SK-N-SH (cell line): ENCODE measurements at regions not wholly inside any gene's neighbourhood (a gene's known extent, or its start where the extent isn't known, plus 50 kb on each side); places are given as distances from the start of the nearest gene placed in this dataset.

ENCODE experiments used
- CTCF ChIA-PET: fragments of 300-600, 350-600 bp; formaldehyde crosslinking; extraction: SDS; loops from one replicate; lab custom pipeline; 2021; lab: Yijun Ruan, JAX
- POLR2A ChIA-PET: fragments of 350-600 bp; sonication (Branson Sonifier 250); formaldehyde crosslinking; extraction: SDS; loops from one replicate; lab custom pipeline; 2020; ENCODE audit warnings: antibody characterized with exemption, inconsistent platforms; lab: Yijun Ruan, JAX
- DNase-seq: peaks from one replicate; pipeline ENCODE4 v3.0.0; 2012
- H2AFZ ChIP-seq: fragments of 200-600 bp; sonication (generic); 2 replicates; pipeline ENCODE4 v1.8.1; 2016; ENCODE audit warnings: antibody characterized with exemption, mild to moderate bottlenecking, low read depth
- H3F3A ChIP-seq: fragments of 200-600 bp; sonication (generic); replicated peaks from 2 replicates; pipeline ENCODE3; 2016; ENCODE audit warnings: antibody characterized with exemption, mild to moderate bottlenecking; ENCODE audit not compliant: insufficient read depth
- H3K27ac ChIP-seq, 2 experiments: fragments of 200-500 bp in 1 of 2; fragments of 200-600 bp in 1 of 2; sonication (Bioruptor generic) in 1 of 2; sonication (generic), shearing (Covaris generic) in 1 of 2; 2 replicates each; pipeline versions ENCODE4 v1.5.1 to v1.6.1; 2014 to 2016; ENCODE audit warnings: low read depth in 2 of 2, inconsistent platforms in 1 of 2, low read length in 1 of 2, mild to moderate bottlenecking in 1 of 2, mixed read lengths in 1 of 2
- H3K27me3 ChIP-seq: fragments of 200-600 bp; sonication (generic), shearing (Covaris generic); 2 replicates; pipeline ENCODE4 v1.6.1; 2016; ENCODE audit warnings: mixed run types; ENCODE audit not compliant: insufficient read depth
- H3K36me3 ChIP-seq, 2 experiments: fragments of 200-500 bp in 1 of 2; fragments of 200-600 bp in 1 of 2; sonication (Bioruptor generic) in 1 of 2; sonication (generic) in 1 of 2; replicated peaks in 1 of 2; 2 replicates each; pipeline versions ENCODE3 to v1.5.1; 2014 to 2016; ENCODE audit warnings: low read length in 1 of 2, mild to moderate bottlenecking in 1 of 2; ENCODE audit not compliant: insufficient read depth in 2 of 2, control insufficient read depth in 1 of 2
- H3K4me1 ChIP-seq, 2 experiments: fragments of 200-500 bp in 1 of 2; fragments of 200-600 bp in 1 of 2; sonication (Bioruptor generic) in 1 of 2; sonication (generic), shearing (Covaris generic) in 1 of 2; 2 replicates each; pipeline versions ENCODE4 v1.5.1 to v1.6.1; 2014 to 2016; ENCODE audit warnings: low read depth in 1 of 2, low read length in 1 of 2, mixed run types in 1 of 2; ENCODE audit not compliant: insufficient read depth in 2 of 2, control insufficient read depth in 1 of 2
- H3K4me2 ChIP-seq: fragments of 200-600 bp; sonication (generic), shearing (Covaris generic); 2 replicates; pipeline ENCODE4 v1.6.1; 2017; ENCODE audit warnings: mixed run types
- H3K4me3 ChIP-seq, 2 experiments: fragments of 200-500 bp in 1 of 2; fragments of 200-600 bp in 1 of 2; sonication (Bioruptor generic) in 1 of 2; sonication (generic), shearing (Covaris generic) in 1 of 2; 2 replicates each; pipeline versions ENCODE4 v1.5.1 to v1.8.1; 2014 to 2016; ENCODE audit warnings: low read depth in 2 of 2, inconsistent platforms in 1 of 2, low read length in 1 of 2, mild to moderate bottlenecking in 1 of 2, mixed read lengths in 1 of 2, moderate library complexity in 1 of 2
- H3K79me2 ChIP-seq: fragments of 200-600 bp; sonication (generic); 2 replicates; pipeline ENCODE4 v1.8.1; 2017; ENCODE audit warnings: mild to moderate bottlenecking; ENCODE audit not compliant: insufficient read depth
- H3K9ac ChIP-seq: fragments of 200-600 bp; sonication (generic); 2 replicates; pipeline ENCODE4 v1.6.1; 2017; ENCODE audit warnings: mixed run types
- H3K9me2 ChIP-seq: fragments of 200-600 bp; sonication (generic); 2 replicates; pipeline ENCODE4 v1.6.1; 2017; ENCODE audit warnings: mixed run types
- H3K9me3 ChIP-seq: fragments of 200-600 bp; sonication (generic); 2 replicates; pipeline ENCODE4 v1.6.1; 2017; ENCODE audit warnings: mixed run types, mild to moderate bottlenecking, moderate library complexity
- H4K20me1 ChIP-seq: fragments of 200-600 bp; sonication (generic); 2 replicates; pipeline ENCODE4 v1.6.1; 2017; ENCODE audit warnings: mild to moderate bottlenecking, mixed run types; ENCODE audit not compliant: insufficient read depth
- ELF1 ChIP-seq: IDR thresholded peaks from 2 replicates; pipeline ENCODE4 v1.4.0; 2012
- EZH2phosphoT487 ChIP-seq: fragments of 200-600 bp; sonication (generic); IDR thresholded peaks from 2 replicates; pipeline ENCODE4 v1.6.1; 2017; ENCODE audit warnings: low read depth, mixed run types, mild to moderate bottlenecking, antibody characterized with exemption, moderate library complexity, borderline replicate concordance
- JUND ChIP-seq: IDR thresholded peaks from 2 replicates; pipeline ENCODE4 v1.4.0; 2012
- MXI1 ChIP-seq: IDR thresholded peaks from 2 replicates; pipeline ENCODE4 v1.6.1; 2012; ENCODE audit warnings: mild to moderate bottlenecking, low read depth, low read length, improper control_type of control experiment
- NFIC ChIP-seq: IDR thresholded peaks from 2 replicates; pipeline ENCODE4 v1.4.0; 2012; ENCODE audit warnings: borderline replicate concordance
- POLR2AphosphoS5 ChIP-seq: IDR thresholded peaks from 2 replicates; pipeline ENCODE4 v1.6.1; 2012; ENCODE audit warnings: low read depth, low read length
- RCOR1 ChIP-seq: fragments of 150-350 bp; IDR thresholded peaks from 2 replicates; pipeline ENCODE4 v1.6.1; 2017; ENCODE audit warnings: antibody characterized with exemption, low read length
- RFX5 ChIP-seq: IDR thresholded peaks from 2 replicates; pipeline ENCODE4 v1.6.1; 2012; ENCODE audit warnings: mild to moderate bottlenecking, improper control_type of control experiment, low read length
- SMC3 ChIP-seq: IDR thresholded peaks from 2 replicates; pipeline ENCODE4 v1.6.1; 2012; ENCODE audit warnings: low read depth, low read length, improper control_type of control experiment
- YY1 ChIP-seq: IDR thresholded peaks from 2 replicates; pipeline ENCODE4 v1.4.0; 2012; ENCODE audit warnings: low read depth, mild to moderate bottlenecking
- WGBS: methylation state at CpG from one replicate; pipeline ENCODE4 v1.1.6; 2017; ENCODE audit warnings: low lambda C conversion rate; 5-methylcytosine and 5-hydroxymethylcytosine counted together
- TF ChIP-seq, protein P1 (sequence below): IDR thresholded peaks from 2 replicates; pipeline ENCODE4 v1.4.0; 2012; ENCODE audit warnings: low read depth, borderline replicate concordance
- TF ChIP-seq, protein P2 (sequence below): fragments of 150-350 bp; IDR thresholded peaks from 2 replicates; pipeline ENCODE4 v1.6.1; 2016; ENCODE audit warnings: mild to moderate bottlenecking, low read depth, low read length

DNA sequence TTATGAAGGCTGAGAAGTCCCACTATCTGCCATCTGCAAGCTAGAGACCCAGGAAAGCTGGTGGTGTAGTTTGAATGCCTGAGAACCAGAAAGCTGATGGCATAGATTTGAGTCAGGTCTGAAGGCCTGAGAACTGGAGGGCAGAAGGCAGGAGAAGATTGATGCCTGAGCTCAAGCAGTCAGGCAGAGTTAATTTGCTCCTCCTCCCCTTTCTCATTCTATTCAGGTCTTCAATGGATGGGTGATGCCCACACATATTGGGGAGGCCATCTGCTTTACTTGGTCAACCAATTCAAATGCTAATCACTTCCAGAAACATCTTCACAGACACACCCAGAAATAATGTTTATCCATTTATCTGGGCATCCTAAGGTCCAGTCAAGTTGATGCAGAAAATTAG lies 87.6 kb upstream of the CPLX2 start:
- Histone ChIP-seq H3K9me3 (no peaks in the 10 kb centered on the region), H2AFZ (no peak overlapping the region), H3F3A (no peaks in the 10 kb centered on the region), H3K27me3 (no peaks in the 10 kb centered on the region), H3K36me3 (no peaks in the 10 kb centered on the region), H3K9me2 (no peaks in the 10 kb centered on the region), H4K20me1 (no peaks in the 10 kb centered on the region), H3K9ac (no peak overlapping the region), H3K4me2 (no peak overlapping the region), H3K27ac (no peak overlapping the region), H3K4me1 (peaks cover 0 to 3% of the 10 kb centered on the region in 2 experiments; a peak in 2 of 4 replicates), H3K79me2 (no peaks in the 10 kb centered on the region), H3K4me3 (no peak overlapping the region)
- CTCF ChIA-PET: interaction anchor here (0.7 to 1.7 kb wide), 3 partner anchors 18 to 79 kb away, joined by 3 to 6 read pairs (median 3); no protein-coding TSS in a partner anchor
- no peak for DNase-seq
- POLR2A ChIA-PET: interaction anchor here (1.2 kb wide), 1 partner anchor 13 kb away, joined by 3 read pairs; no protein-coding TSS in a partner anchor
- TF ChIP-seq RFX5 (no peak), JUND (no peak), ELF1 (no peak), POLR2AphosphoS5 (no peak)
- TF ChIP-seq, protein P1, sequence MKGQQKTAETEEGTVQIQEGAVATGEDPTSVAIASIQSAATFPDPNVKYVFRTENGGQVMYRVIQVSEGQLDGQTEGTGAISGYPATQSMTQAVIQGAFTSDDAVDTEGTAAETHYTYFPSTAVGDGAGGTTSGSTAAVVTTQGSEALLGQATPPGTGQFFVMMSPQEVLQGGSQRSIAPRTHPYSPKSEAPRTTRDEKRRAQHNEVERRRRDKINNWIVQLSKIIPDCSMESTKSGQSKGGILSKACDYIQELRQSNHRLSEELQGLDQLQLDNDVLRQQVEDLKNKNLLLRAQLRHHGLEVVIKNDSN: no peak

DNA sequence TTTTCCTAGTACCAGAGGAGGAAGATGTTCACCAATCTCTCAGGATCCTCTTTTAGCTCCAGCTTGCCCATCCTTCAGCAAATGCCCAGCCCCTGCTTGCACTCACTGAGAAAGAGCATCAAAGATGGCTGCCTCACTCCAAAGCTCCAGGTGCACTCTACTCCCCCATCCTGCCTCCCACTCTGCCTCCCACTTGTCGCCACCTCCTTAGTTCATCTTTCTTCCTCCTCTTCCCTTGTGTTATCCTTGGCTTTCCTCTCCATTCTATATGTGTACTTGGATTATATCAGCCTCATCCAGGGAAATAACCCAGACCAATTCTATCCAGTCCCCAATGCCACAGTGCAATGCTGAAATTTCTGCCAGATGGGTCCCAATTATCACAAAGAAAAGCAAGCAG lies 87.1 kb upstream of the CPLX2 start:
- POLR2A ChIA-PET: no interaction called here
- no peak overlapping the region for H3K4me2 ChIP-seq
- TF ChIP-seq RFX5 (no peak), MXI1 (no peak), SMC3 (no peak), ELF1 (no peak), EZH2phosphoT487 (no peak), YY1 (no peak), RCOR1 (no peak), NFIC (no peak), POLR2AphosphoS5 (no peak)
- TF ChIP-seq, protein P2, sequence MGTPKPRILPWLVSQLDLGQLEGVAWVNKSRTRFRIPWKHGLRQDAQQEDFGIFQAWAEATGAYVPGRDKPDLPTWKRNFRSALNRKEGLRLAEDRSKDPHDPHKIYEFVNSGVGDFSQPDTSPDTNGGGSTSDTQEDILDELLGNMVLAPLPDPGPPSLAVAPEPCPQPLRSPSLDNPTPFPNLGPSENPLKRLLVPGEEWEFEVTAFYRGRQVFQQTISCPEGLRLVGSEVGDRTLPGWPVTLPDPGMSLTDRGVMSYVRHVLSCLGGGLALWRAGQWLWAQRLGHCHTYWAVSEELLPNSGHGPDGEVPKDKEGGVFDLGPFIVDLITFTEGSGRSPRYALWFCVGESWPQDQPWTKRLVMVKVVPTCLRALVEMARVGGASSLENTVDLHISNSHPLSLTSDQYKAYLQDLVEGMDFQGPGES: no peak
- TF ChIP-seq, all 33 proteins: peak for 0
- H3F3A ChIP-seq: no peaks in the 10 kb centered on the region
- no peak overlapping the region for H3K9ac ChIP-seq
- DNase-seq: no peak
- H3K79me2 ChIP-seq: no peaks in the 10 kb centered on the region
- no peaks in the 10 kb centered on the region for H3K9me3 ChIP-seq
- no peak overlapping the region for H3K4me3 ChIP-seq
- WGBS: 11% methylated on average over 1 of the region's 1 CpG
- H2AFZ ChIP-seq: no peak overlapping the region
- no peaks in the 10 kb centered on the region for H4K20me1 ChIP-seq
- no peaks in the 10 kb centered on the region for H3K36me3 ChIP-seq
- H3K27me3 ChIP-seq: no peaks in the 10 kb centered on the region
- H3K27ac ChIP-seq: no peak overlapping the region
- no peaks in the 10 kb centered on the region for H3K9me2 ChIP-seq
- CTCF ChIA-PET: interaction anchor here (1.7 kb wide), 1 partner anchor 55 kb away, joined by 6 read pairs; no protein-coding TSS in a partner anchor
- H3K4me1 ChIP-seq: no peaks in the 10 kb centered on the region
